HEK293T (cell line): ENCODE measurements at regions not wholly inside any gene's neighbourhood (a gene's known extent, or its start where the extent isn't known, plus 50 kb on each side); places are given as distances from the start of the nearest gene placed in this dataset.
"Not testable (repeated sequence)": the region's sequence is repeated elsewhere in the genome, so short reads cannot be mapped to it uniquely, and the experiment has no call there.

Experiments
- CTCF ChIA-PET: fragments of 350-600 bp; formaldehyde crosslinking; extraction: SDS; loops from one replicate; lab custom pipeline; 2021; ENCODE audit warnings: antibody characterized with exemption, inconsistent platforms; lab: Yijun Ruan, JAX
- POLR2A ChIA-PET: fragments of 350-600 bp; formaldehyde crosslinking; extraction: SDS; loops from one replicate; lab custom pipeline; 2020; ENCODE audit warnings: antibody characterized with exemption, inconsistent platforms; lab: Yijun Ruan, JAX
- DNase-seq: peaks from one replicate; pipeline ENCODE4 v3.0.0; 2012; ENCODE audit warnings: mixed read lengths; ENCODE audit errors: extremely low spot score
- ARNT ChIP-seq: fragments of 450-650 bp; IDR thresholded peaks from 2 replicates; pipeline ENCODE4 v1.6.1; 2017; ENCODE audit warnings: mild to moderate bottlenecking
- BHLHE40 ChIP-seq: fragments of 450-650 bp; IDR thresholded peaks from 2 replicates; pipeline ENCODE4 v1.6.1; 2016; ENCODE audit warnings: mild to moderate bottlenecking, moderate library complexity, borderline replicate concordance
- CTBP1 ChIP-seq: fragments of 450-650 bp; IDR thresholded peaks from 2 replicates; pipeline ENCODE4 v1.6.1; 2016; ENCODE audit warnings: borderline replicate concordance
- ELF4 ChIP-seq: fragments of 450-650 bp; IDR thresholded peaks from 2 replicates; pipeline ENCODE4 v1.6.1; 2017; ENCODE audit warnings: antibody characterized with exemption
- FOXA1 ChIP-seq: fragments of 450-650 bp; IDR thresholded peaks from 2 replicates; pipeline ENCODE4 v1.6.1; 2016; ENCODE audit warnings: mild to moderate bottlenecking
- FOXK2 ChIP-seq: fragments of 450-650 bp; IDR thresholded peaks from 2 replicates; pipeline ENCODE4 v1.6.1; 2016; ENCODE audit warnings: mild to moderate bottlenecking
- FOXM1 ChIP-seq: fragments of 450-650 bp; IDR thresholded peaks from 2 replicates; pipeline ENCODE4 v1.6.1; 2017; ENCODE audit warnings: mild to moderate bottlenecking, borderline replicate concordance
- HDGF ChIP-seq: fragments of 450-650 bp; IDR thresholded peaks from 2 replicates; pipeline ENCODE4 v1.6.1; 2017; ENCODE audit warnings: antibody characterized with exemption, borderline replicate concordance
- L3MBTL2 ChIP-seq: fragments of 450-650 bp; conservative IDR thresholded peaks from 2 replicates; pipeline ENCODE4 v1.6.1; 2016; ENCODE audit warnings: mild to moderate bottlenecking
- LEF1 ChIP-seq: fragments of 450-650 bp; IDR thresholded peaks from 2 replicates; pipeline ENCODE4 v1.6.1; 2017; ENCODE audit warnings: mild to moderate bottlenecking, borderline replicate concordance
- NFRKB ChIP-seq: fragments of 450-650 bp; IDR thresholded peaks from 2 replicates; pipeline ENCODE4 v1.6.1; 2016; ENCODE audit warnings: mild to moderate bottlenecking, moderate library complexity
- SP1 ChIP-seq: fragments of 450-650 bp; IDR thresholded peaks from 2 replicates; pipeline ENCODE4 v1.6.1; 2017
- SUZ12 ChIP-seq: fragments of 450-650 bp; IDR thresholded peaks from 2 replicates; pipeline ENCODE4 v1.6.1; 2016; ENCODE audit warnings: mild to moderate bottlenecking
- TARDBP ChIP-seq: fragments of 450-650 bp; IDR thresholded peaks from 2 replicates; pipeline ENCODE4 v1.6.1; 2016
- ZNF384 ChIP-seq: fragments of 450-650 bp; IDR thresholded peaks from 2 replicates; pipeline ENCODE4 v1.6.1; 2016
- TF ChIP-seq, protein P1 (sequence below): fragments of 450-650 bp; IDR thresholded peaks from 2 replicates; pipeline ENCODE4 v1.6.1; 2016

DNA sequence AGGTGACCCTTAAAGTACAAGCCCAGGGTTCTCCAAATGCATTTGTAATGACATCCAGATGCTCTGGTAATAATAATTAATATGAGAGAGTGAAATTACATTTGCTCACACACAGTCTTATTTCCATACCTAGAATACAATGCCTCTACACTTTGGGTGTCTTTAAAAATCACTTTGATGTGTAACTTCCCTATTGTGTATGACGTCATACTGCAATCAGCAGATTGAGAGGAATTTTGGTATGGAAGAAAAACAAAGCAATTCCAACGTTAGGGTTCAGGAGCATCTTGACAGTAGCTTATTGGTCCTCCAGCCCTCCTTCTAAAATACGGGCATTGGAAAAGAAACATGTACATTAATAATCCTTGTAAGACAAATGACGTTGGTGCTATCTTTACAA lies 670.6 kb upstream of the ZNF385D start:
- POLR2A ChIA-PET: no interaction called here
- no peak for TF ChIP-seq FOXK2
- TF ChIP-seq, protein P1, sequence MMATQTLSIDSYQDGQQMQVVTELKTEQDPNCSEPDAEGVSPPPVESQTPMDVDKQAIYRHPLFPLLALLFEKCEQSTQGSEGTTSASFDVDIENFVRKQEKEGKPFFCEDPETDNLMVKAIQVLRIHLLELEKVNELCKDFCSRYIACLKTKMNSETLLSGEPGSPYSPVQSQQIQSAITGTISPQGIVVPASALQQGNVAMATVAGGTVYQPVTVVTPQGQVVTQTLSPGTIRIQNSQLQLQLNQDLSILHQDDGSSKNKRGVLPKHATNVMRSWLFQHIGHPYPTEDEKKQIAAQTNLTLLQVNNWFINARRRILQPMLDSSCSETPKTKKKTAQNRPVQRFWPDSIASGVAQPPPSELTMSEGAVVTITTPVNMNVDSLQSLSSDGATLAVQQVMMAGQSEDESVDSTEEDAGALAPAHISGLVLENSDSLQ: no peak
- no peak for TF ChIP-seq NFRKB
- TF ChIP-seq HDGF: no peak
- no peak for TF ChIP-seq FOXA1
- no peak for TF ChIP-seq CTBP1
- no peak for TF ChIP-seq LEF1
- no peak for TF ChIP-seq ELF4
- no peak for TF ChIP-seq BHLHE40
- TF ChIP-seq SUZ12: no peak
- no peak for TF ChIP-seq ZNF384
- TF ChIP-seq SP1: no peak
- no peak for TF ChIP-seq TARDBP
- TF ChIP-seq L3MBTL2: no peak
- no peak for TF ChIP-seq ARNT
- TF ChIP-seq FOXM1: no peak
- CTCF ChIA-PET: no interaction called here
- DNase-seq: no peak

DNA sequence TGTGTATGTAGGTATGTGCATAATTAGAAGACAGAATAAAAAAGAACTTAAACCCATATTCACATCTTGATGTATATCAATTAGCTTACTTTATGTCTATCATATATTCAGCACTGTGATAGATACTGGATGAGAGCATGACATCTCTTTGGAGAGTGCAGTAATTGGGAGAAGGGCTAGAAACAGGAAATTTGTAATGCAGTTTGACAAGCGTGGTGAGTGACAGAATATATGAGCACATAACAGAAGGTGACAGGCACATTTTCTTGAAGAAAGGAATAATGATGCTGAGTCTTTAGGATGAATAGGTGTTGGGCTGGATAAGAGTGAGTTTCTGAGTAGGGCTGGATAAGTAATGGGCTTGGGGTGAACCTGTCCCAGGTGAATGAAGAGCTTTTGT lies 680.3 kb upstream of the ZNF385D start:
- ChIA-PET POLR2A (no interaction called here), CTCF (no interaction called here)
- no peak for TF ChIP-seq SP1
- TF ChIP-seq, protein P1: no peak
- no peak for TF ChIP-seq SUZ12
- no peak for TF ChIP-seq FOXA1
- TF ChIP-seq TARDBP: no peak
- TF ChIP-seq FOXM1: no peak
- TF ChIP-seq ZNF384: no peak
- TF ChIP-seq ARNT: no peak
- TF ChIP-seq FOXK2: no peak
- no peak for TF ChIP-seq CTBP1
- TF ChIP-seq BHLHE40: no peak
- no peak for TF ChIP-seq NFRKB
- TF ChIP-seq L3MBTL2: no peak
- TF ChIP-seq ELF4: no peak
- no peak for TF ChIP-seq HDGF
- TF ChIP-seq LEF1: no peak
- DNase-seq: no peak

DNA sequence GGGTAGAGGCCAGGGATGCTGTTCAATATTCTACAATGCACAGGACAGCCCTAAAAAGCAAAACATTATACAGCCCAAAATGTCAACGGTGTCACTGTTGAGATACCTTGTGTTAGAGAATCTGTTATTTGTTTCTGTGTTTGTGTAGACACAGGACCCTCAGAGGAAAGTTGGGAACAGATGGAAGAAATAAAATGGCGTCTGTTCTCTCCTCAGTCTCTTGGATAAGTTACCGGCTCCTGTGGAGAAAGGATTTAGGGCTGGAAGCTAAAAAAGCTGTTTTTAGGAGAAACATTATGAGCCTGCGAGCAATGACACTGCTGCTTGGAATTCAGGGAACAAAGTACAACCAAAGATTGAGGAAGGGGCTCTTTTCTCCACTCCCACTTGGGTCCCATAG lies 688.6 kb upstream of the ZNF385D start:
- no peak for DNase-seq
- CTCF ChIA-PET: no interaction called here
- no peak for TF ChIP-seq ELF4
- no peak for TF ChIP-seq SUZ12
- TF ChIP-seq ZNF384: no peak
- POLR2A ChIA-PET: no interaction called here

DNA sequence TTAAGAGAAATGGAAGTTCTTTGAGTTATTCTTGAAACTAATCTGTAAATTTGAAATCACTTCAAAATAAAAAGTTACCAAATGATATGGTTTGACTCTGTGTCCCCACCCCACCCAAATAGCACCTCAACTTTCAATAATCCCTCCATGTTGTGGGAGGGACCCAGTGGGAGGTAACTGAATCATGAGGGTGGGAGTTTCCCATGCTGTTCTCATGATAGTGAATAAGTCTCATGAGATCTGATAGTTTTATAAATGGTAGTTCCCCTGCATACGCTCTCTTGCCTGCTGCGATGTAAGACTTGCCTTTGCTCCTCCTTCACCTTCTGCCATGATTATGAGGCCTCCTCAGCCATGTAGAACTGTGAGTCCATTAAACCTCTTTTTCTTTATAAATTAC lies 690.7 kb upstream of the ZNF385D start:
- TF ChIP-seq L3MBTL2: no peak
- TF ChIP-seq HDGF: no peak
- no peak for TF ChIP-seq TARDBP
- ChIA-PET POLR2A (no interaction called here), CTCF (no interaction called here)
- no peak for DNase-seq

DNA sequence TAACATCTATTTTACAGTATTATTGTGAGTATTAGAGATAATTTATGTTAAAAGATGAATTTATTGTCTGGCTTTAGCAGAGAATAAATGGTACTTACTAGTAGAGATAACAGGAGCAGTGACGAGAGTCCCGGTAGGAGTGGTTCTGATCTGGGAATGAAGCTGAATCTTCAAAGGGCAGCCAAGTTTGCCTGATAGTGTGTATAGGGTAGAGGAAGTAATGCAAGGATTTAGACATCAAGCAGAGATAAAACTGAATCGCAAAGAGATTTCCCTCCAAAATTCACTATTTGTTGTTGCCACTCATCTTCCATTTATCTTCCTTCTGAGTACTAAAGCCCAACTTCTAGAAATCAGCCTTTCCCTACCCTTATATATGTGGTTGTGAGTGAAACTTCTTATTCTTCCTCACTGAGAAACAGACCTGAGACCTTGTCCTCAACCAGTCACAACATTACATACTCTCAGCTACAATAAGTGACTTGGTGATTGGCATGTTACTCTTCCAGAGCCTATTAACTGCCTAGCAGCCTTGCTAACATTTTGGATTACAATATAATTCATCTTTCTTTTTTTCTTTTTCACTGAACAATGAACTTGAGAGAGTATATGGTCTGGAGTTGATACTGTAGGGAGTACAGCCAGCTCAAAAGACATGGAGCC lies 692.7 kb upstream of the ZNF385D start:
- no peak for DNase-seq
- CTCF ChIA-PET: no interaction called here
- POLR2A ChIA-PET: no interaction called here
- no peak for TF ChIP-seq ZNF384
- TF ChIP-seq, protein P1: no peak
- TF ChIP-seq L3MBTL2: no peak
- TF ChIP-seq FOXA1: no peak
- TF ChIP-seq SP1: no peak

DNA sequence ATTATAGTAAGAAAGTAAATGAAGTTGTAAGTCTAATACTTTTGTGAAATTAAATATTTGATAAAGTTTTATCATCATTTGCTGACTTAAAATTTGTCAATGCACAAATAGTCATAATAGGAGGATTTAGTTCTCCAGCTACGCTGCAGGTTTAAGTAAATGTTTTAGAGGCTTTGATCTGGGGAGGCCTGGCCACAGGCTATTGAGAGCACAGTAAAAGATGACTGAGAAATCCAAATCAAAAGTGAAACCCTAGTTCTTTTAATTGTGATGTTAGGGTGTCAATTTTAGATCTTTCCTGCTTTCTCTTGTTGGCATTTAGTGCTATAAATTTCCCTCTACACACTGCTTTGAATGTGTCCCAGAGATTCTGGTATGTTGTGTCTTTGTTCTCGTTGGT lies 694.3 kb upstream of the ZNF385D start:
- CTCF ChIA-PET, POLR2A ChIA-PET, DNase-seq: not testable (repeated sequence)

DNA sequence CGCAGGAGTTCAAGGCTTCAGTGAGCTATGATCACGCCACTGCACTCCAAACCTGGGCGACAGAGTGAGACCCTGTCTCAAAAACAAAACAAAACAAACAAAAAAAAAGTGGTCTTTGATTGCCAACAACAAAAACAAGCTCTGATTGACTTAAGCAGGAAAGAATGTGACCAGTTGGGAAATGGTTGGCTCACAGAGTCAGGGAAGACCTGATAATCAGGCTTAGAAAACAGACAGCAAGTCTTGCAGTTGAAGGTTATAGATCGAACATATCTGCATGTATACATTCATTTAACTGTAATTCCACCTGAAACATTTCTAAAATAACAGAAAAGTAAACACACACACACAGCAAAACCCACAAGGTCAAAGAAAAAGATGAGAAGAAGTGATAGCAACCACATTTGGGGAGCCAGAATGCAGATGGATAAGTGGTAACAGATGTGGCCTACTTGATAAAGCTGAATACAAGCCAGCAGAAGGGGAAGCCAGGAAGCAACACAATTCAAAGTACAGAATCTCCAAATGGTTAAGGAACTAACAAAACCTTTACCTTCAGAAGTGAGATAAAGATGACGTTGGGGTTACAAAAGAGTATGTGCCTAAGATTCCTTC lies 699.9 kb upstream of the ZNF385D start:
- POLR2A ChIA-PET: no interaction called here
- no peak for DNase-seq
- no peak for TF ChIP-seq SUZ12
- TF ChIP-seq CTBP1: no peak
- TF ChIP-seq, protein P1: no peak
- TF ChIP-seq FOXK2: no peak
- no peak for TF ChIP-seq TARDBP
- no peak for TF ChIP-seq LEF1
- TF ChIP-seq NFRKB: no peak
- CTCF ChIA-PET: no interaction called here
